ENCODE measurements at regions not wholly inside any gene's neighbourhood (a gene's known extent, or its start where the extent isn't known, plus 50 kb on each side); places are given as distances from the start of the nearest gene placed in this dataset.

DNA sequence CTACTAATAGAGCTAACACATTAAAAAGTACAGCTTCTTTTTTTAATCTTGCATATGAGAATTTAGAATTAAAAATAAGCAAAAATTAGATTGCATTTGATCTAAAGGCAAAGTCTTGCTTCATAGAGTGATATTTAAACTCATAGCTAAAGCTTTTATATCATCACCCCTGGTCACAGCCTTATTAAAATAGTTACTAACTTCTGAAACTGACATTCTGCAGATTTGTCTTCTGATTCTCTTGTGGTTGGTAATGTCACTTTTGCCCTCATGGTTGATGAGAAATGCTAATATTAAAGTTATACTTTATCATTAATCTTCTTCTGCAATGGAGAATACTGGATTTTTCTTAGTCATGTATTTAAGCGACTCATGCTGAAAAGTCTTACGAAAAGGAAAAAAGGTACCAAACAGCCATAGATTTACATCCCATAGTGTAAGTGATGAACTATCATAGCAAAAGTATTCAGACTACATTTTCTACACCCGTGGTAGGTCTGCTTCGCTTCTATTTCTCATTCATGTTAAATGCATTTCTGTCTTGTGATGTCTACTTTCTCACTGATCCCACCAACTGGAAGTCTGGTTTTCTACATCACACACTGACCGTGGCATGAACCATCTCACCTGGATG lies 330.5 kb upstream of the B3GALT2 start:
- H3K4me3 ChIP-seq = no peak overlapping the region
- H3K4me1 ChIP-seq (replicated peaks) = no peaks in the 10 kb centered on the region
- DNase-seq (ENCODE audit: low read depth in 1 of 2, low spot score in 2 of 2) = no peak
- H3K27ac ChIP-seq = no peak overlapping the region
- no peaks in the 10 kb centered on the region for H3K27me3 ChIP-seq (replicated peaks)
- no peaks in the 10 kb centered on the region for H3K9me3 ChIP-seq (replicated peaks)
- H3K36me3 ChIP-seq = no peaks in the 10 kb centered on the region

DNA sequence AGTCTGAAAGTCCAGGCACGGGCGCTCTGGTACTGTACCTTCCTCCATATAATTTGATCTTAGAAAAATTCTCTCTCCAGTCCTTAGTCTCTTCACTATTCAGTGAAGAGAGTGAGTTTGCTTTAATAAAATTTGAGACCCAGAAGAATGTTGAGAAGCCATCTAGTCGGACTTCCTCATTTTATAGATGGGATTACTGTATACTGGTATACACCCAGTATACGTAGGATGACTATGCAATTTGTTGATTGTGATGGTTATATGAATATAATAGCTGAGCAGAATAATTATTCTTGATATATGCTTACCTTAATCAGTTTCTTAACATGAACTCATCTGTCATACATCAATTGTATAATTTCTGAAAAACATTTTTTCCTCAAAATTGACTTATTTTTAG lies 328.0 kb upstream of the B3GALT2 start:
- Histone ChIP-seq H3K27ac (no peak overlapping the region), H3K4me3 (no peak overlapping the region), H3K4me1 (replicated peaks) (no peaks in the 10 kb centered on the region), H3K27me3 (replicated peaks) (no peaks in the 10 kb centered on the region), H3K36me3 (no peaks in the 10 kb centered on the region), H3K9me3 (replicated peaks) (no peaks in the 10 kb centered on the region)
- no peak for DNase-seq (ENCODE audit: low read depth in 1 of 2, low spot score in 2 of 2)

DNA sequence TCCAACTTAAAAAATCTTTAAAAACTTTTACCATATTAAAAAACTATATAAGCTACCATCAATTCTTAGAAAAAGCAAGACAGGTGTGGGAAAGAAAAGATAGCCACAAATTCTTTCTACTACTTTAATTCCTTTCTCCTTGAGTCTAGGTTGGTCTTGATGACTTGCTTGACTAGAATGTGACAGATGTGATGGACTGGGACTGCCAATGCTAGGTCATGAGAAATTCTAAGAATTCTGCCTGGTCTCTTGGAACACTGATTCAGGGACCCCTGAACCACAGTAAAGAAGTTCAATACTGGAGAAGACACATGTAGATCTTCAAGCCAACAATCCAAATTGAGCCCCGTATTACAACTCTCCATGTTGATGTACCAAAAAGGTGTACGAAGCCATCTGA lies 326.6 kb upstream of the B3GALT2 start:
- no peak for DNase-seq (ENCODE audit: low read depth in 1 of 2, low spot score in 2 of 2)
- H3K4me1 ChIP-seq (replicated peaks) = no peaks in the 10 kb centered on the region
- no peaks in the 10 kb centered on the region for H3K36me3 ChIP-seq
- H3K27ac ChIP-seq = no peak overlapping the region
- H3K27me3 ChIP-seq (replicated peaks) = no peaks in the 10 kb centered on the region
- H3K4me3 ChIP-seq = no peak overlapping the region
- no peaks in the 10 kb centered on the region for H3K9me3 ChIP-seq (replicated peaks)

DNA sequence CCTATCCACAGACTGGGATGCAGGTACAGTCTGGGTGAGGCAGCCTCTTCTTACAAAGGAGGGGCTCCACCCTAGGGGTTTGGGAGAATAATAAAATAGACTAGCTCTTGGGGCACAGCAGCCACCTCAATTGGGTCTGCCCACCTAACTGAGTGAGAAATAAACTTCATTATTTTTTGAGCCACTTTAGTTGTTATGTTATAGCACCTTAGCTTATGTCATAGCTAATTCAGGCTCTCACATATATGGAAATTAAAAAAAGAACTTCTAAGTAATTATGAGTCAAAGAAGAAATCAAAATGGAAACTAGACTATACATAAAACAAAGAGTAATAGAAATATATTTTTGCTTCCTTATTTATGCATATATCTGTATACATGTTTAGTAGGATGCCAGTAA lies 318.5 kb upstream of the B3GALT2 start:
- Histone ChIP-seq H3K27me3 (replicated peaks) (no peaks in the 10 kb centered on the region), H3K9me3 (replicated peaks) (no peaks in the 10 kb centered on the region), H3K27ac (no peak overlapping the region), H3K4me3 (no peak overlapping the region), H3K4me1 (replicated peaks) (no peaks in the 10 kb centered on the region), H3K36me3 (no peaks in the 10 kb centered on the region)
- no peak for DNase-seq (ENCODE audit: low read depth in 1 of 2, low spot score in 2 of 2)

DNA sequence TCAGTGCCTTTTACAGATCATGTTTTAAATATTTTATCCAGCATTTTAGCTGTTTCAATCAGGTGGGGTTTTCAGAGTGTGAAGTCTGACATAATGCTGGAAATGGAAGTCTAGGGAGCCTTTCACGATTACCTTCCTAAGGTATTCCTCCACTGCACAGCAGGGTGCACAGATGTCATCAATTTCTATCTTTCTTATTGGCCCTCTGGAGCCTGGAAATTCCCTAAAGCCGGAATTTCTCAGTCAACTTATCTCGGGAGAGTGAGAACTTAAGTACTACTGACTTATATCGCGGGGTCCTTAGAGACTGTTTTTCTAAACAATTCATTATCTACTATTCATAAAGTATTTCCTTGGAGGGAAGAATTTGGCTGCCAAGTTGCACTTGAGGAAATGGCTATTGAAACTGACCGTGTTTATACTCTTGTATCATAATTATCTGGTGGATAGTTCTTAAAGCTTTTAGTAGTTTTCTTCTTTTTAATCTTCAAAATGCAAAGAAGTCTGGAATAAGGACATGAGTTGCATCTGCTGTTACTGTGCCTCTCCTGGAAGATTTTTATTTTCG lies 311.8 kb upstream of the B3GALT2 start:
- DNase-seq (ENCODE audit: low read depth in 1 of 2, low spot score in 2 of 2) = no peak
- Histone ChIP-seq H3K36me3 (no peaks in the 10 kb centered on the region), H3K27me3 (replicated peaks) (no peaks in the 10 kb centered on the region), H3K9me3 (replicated peaks) (no peaks in the 10 kb centered on the region), H3K4me3 (no peak overlapping the region), H3K27ac (no peak overlapping the region), H3K4me1 (replicated peaks) (no peaks in the 10 kb centered on the region)

DNA sequence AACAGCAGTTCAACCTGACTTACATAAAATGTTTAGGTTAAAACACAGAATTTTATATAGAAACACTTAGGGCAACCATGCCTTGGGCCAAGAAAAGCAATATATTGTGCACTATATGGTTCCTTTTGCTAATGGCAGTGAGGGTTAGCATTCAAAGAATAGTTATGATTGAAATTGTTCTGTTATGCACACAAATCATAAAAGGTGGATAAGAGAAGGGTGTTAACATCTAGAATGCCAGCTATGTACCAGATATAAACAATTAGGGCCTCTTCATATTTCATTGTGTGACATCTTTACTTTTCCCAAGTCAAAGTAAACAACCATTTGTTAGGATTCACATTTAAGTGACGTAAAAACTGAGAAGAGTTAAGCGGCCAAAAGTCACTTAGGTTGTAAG lies 308.0 kb upstream of the B3GALT2 start:
- Histone ChIP-seq H3K4me3 (no peak overlapping the region), H3K27ac (no peak overlapping the region), H3K36me3 (no peaks in the 10 kb centered on the region), H3K27me3 (replicated peaks) (no peaks in the 10 kb centered on the region), H3K4me1 (replicated peaks) (no peaks in the 10 kb centered on the region), H3K9me3 (replicated peaks) (no peaks in the 10 kb centered on the region)
- no peak for DNase-seq (ENCODE audit: low read depth in 1 of 2, low spot score in 2 of 2)

DNA sequence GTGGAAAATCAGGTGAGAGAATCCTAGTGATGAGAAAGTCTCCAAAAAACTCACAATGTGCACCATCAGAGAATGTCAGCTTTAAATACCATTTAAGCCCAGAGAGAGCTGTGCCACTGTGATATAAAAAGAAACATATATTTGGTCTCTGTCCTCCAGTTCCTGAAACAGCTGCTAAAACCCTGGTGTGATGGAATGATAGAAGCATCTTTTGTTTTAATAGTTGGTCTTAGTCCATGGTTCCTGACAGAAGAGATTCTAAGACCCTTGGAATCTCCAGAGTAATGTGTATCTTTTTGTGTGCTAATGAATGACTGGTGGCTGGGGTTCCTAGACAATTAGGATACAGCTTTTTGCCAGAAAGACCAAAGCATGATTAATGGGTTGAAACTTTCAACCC lies 302.8 kb upstream of the B3GALT2 start:
- Histone ChIP-seq H3K4me1 (replicated peaks) (no peaks in the 10 kb centered on the region), H3K36me3 (no peaks in the 10 kb centered on the region), H3K27me3 (replicated peaks) (no peaks in the 10 kb centered on the region), H3K27ac (no peak overlapping the region), H3K4me3 (no peak overlapping the region), H3K9me3 (replicated peaks) (no peaks in the 10 kb centered on the region)
- no peak for DNase-seq (ENCODE audit: low read depth in 1 of 2, low spot score in 2 of 2)

DNA sequence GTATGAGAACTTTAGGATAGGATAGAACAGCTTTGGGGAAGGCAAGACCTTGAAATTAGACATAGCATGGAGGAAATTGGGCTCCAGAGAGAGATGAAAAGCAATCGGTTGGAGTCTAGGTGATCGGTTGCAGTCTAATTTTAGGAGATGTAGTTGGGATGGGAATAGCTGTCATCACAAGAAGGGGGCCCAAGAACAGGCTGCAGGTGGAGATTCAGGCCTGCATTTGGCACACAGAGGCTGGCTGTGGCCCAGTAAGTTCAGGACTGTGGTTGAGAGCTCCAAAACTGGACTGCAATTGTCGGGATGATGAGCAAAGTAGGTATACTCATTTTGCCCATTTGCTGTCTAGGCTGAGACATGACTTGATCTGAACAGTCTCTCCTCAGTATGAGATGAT lies 301.3 kb upstream of the B3GALT2 start:
- no peaks in the 10 kb centered on the region for H3K4me1 ChIP-seq (replicated peaks)
- no peak overlapping the region for H3K27ac ChIP-seq
- H3K9me3 ChIP-seq (replicated peaks) = no peaks in the 10 kb centered on the region
- no peak overlapping the region for H3K4me3 ChIP-seq
- no peaks in the 10 kb centered on the region for H3K27me3 ChIP-seq (replicated peaks)
- no peak for DNase-seq (ENCODE audit: low read depth in 1 of 2, low spot score in 2 of 2)
- H3K36me3 ChIP-seq = no peaks in the 10 kb centered on the region

DNA sequence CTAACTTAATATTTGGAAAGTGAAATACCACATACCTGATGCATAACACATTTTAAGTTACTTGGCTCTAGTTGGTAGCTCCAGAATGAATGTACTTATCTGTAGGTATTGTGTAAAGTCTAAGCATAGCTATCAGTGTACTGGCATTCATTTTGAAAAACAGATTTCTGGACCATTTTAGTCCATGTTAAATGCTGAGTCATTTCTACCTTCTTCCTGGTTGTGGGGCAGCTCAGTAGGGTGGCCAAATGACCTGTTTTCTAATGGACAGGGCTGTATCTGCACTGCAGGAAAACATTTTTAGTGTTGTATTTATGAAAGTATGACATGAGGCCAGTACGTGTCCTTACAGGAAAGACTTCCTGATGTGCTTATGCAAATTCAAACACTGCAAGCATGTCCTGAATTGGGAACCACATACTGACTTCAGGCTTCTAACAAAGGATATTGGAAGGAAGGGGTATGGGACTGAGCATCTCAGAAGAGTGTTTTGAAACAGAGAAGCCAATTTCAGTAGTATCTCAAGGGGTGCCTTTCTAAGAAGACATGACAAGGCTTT lies 300.3 kb upstream of the B3GALT2 start:
- Histone ChIP-seq H3K9me3 (replicated peaks) (no peaks in the 10 kb centered on the region), H3K4me1 (replicated peaks) (no peaks in the 10 kb centered on the region), H3K4me3 (no peak overlapping the region), H3K27me3 (replicated peaks) (no peaks in the 10 kb centered on the region), H3K36me3 (no peaks in the 10 kb centered on the region), H3K27ac (no peak overlapping the region)
- no peak for DNase-seq (ENCODE audit: low read depth in 1 of 2, low spot score in 2 of 2)

DNA sequence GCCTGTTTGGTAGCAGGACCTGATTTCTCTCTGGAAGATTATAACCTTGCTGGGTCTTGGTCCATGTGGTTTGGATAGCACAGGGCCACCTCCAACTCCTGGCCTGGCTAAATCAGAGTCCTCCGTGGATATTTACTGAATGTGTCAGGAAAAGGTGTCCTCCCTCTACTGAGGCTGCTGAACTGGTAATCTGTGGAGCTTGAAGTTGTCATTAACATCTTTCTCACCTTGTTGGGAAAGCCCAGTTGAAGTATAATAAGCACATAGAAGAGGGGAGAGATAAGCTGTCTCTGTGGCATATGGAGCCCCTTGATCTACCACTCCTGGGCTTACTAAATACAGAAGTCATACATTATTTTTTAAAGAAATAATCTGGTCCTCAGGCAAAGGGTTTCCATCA lies 294.3 kb upstream of the B3GALT2 start:
- no peak for DNase-seq (ENCODE audit: low read depth in 1 of 2, low spot score in 2 of 2)
- H3K27ac ChIP-seq = no peak overlapping the region
- H3K27me3 ChIP-seq (replicated peaks) = no peaks in the 10 kb centered on the region
- H3K4me1 ChIP-seq (replicated peaks) = no peaks in the 10 kb centered on the region
- no peaks in the 10 kb centered on the region for H3K9me3 ChIP-seq (replicated peaks)
- H3K36me3 ChIP-seq = no peaks in the 10 kb centered on the region
- no peak overlapping the region for H3K4me3 ChIP-seq

DNA sequence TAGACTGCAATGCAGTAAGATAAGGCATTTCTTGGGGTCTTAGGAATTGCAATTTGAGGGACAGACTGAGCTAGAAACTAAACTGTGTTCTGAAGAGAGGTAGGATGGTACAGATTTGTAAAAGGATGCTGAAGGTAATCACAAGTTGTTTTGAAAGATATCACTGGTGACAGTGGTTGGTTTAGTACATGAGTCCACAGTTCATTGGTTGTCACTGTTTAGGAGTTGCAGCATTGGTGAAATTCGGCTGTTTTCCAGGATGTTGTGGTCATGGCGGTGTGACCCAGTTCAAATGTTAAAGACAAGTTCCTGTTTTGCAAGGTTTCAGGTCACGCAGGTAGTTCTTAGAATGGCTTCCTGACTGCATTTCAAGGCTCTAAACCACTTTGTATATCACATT lies 292.8 kb upstream of the B3GALT2 start:
- Histone ChIP-seq H3K4me1 (replicated peaks) (no peaks in the 10 kb centered on the region), H3K4me3 (no peak overlapping the region), H3K36me3 (no peaks in the 10 kb centered on the region), H3K27me3 (replicated peaks) (no peaks in the 10 kb centered on the region), H3K9me3 (replicated peaks) (no peaks in the 10 kb centered on the region), H3K27ac (no peak overlapping the region)
- DNase-seq (ENCODE audit: low read depth in 1 of 2, low spot score in 2 of 2) = no peak

DNA sequence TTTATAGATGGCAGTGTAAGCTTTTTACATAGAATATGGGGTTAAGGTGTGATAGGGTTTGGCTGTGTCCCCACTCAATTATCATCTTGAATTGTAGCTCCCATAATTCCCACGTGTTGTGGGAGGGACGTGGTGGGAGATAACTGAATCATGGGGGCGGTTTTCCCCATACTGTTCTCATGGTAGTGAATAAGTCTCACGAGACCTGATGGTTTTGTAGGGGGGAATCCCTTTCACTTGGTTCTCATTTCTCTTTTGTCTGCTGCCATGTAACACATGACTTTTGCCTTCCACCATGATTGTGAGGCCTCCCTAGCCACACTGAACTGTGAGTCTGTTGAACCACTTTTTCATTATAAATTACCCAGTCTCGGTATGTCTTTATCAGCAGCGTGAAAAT lies 290.3 kb upstream of the B3GALT2 start:
- H3K27me3 ChIP-seq (replicated peaks) = no peaks in the 10 kb centered on the region
- no peak for DNase-seq (ENCODE audit: low read depth in 1 of 2, low spot score in 2 of 2)
- no peak overlapping the region for H3K27ac ChIP-seq
- no peaks in the 10 kb centered on the region for H3K9me3 ChIP-seq (replicated peaks)
- H3K36me3 ChIP-seq = no peaks in the 10 kb centered on the region
- no peaks in the 10 kb centered on the region for H3K4me1 ChIP-seq (replicated peaks)
- H3K4me3 ChIP-seq = no peak overlapping the region

DNA sequence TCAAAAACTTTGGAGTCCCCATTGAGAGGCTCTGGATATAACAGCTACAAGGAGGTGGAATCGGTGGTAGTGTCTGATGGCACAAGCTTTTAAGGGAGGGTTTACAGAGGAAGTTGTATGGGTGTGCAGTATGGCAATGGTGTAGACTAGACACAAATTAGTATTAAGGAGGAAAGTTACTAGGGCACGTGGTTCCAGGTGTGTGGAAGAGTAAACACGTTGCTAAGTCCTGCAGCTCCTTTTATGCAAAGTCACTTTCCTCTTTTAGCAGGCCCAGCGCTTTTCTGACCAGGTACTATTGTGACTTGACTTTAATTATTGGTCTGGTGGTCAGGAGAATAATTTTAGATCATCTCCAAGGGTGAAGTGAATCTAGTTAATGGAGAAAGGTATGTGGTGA lies 287.5 kb upstream of the B3GALT2 start:
- Histone ChIP-seq H3K27ac (no peak overlapping the region), H3K27me3 (replicated peaks) (no peaks in the 10 kb centered on the region), H3K36me3 (no peaks in the 10 kb centered on the region), H3K4me1 (replicated peaks) (no peaks in the 10 kb centered on the region), H3K9me3 (replicated peaks) (no peaks in the 10 kb centered on the region), H3K4me3 (no peak overlapping the region)
- DNase-seq (ENCODE audit: low read depth in 1 of 2, low spot score in 2 of 2) = no peak

DNA sequence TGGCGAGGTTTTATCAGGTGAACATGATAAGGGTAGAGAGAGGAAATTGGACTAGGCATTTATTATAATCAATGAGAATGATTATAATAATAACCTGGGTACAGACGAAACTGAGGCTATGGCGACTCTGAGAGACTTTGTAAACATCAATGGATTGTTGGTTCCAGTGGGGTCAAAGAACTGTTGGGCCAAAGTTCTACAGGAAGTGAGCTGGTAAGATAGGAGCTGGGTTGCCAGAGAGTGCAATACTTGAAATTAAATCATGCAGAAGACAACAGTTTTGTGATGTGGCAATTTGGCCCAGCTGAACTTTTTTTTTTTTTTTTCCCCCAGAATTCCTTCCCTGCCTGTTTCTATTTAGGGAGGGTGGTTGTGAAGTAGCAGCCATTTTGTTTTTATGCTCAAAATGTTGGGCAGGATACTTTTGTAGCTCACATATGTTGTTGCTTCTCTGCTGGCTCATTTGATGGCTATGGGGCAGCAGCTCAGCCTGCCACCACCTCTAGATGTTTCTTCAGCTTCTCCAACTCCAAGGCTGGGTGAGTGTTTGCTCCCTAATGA lies 286.5 kb upstream of the B3GALT2 start:
- H3K27ac ChIP-seq = no peak overlapping the region
- no peaks in the 10 kb centered on the region for H3K27me3 ChIP-seq (replicated peaks)
- H3K36me3 ChIP-seq = no peaks in the 10 kb centered on the region
- H3K9me3 ChIP-seq (replicated peaks) = no peaks in the 10 kb centered on the region
- DNase-seq (ENCODE audit: low read depth in 1 of 2, low spot score in 2 of 2) = no peak
- no peaks in the 10 kb centered on the region for H3K4me1 ChIP-seq (replicated peaks)
- no peak overlapping the region for H3K4me3 ChIP-seq

DNA sequence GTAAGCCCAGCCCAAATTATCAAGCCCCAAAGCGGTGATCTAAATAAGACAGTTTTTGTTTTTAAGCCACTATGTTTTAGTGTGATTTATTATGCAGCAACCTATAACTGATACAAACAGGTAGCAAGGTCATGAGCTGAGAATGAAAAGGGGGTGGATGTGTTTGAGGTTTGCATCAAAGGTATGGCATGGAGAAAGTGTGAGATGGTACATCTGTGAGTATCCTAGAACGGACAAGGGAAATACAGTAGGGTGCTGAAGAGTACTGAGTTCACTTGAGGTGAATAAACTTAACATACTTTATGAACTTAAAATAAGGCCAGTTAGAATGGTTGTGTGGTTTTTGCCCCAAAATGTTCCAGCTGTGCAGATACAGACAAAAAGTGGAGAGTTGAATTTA lies 286.0 kb upstream of the B3GALT2 start:
- no peak overlapping the region for H3K4me3 ChIP-seq
- no peaks in the 10 kb centered on the region for H3K9me3 ChIP-seq (replicated peaks)
- DNase-seq (ENCODE audit: low read depth in 1 of 2, low spot score in 2 of 2) = no peak
- H3K4me1 ChIP-seq (replicated peaks) = no peaks in the 10 kb centered on the region
- no peaks in the 10 kb centered on the region for H3K27me3 ChIP-seq (replicated peaks)
- H3K27ac ChIP-seq = no peak overlapping the region
- no peaks in the 10 kb centered on the region for H3K36me3 ChIP-seq

Measured in SJSA1 (cell line).